HG03025 (cell line): ENCODE measurements at regions not wholly inside any gene's neighbourhood (a gene's known extent, or its start where the extent isn't known, plus 50 kb on each side); places are given as distances from the start of the nearest gene placed in this dataset.
A peak's percentile ranks its signal among the peaks of the same experiment; 100 is the strongest.
"Not testable (repeated sequence)": the region's sequence is repeated elsewhere in the genome, so short reads cannot be mapped to it uniquely, and the experiment has no call there.

Source experiments
- ATAC-seq: cut with Tn5 transposase; IDR thresholded peaks from one replicate; pipeline ENCODE4 v1.9.1; 2021; ENCODE audit warnings: mild to moderate bottlenecking, moderate library complexity; ENCODE audit not compliant: unreplicated experiment, low FRiP score

GRCh38 chr4:12145106-12145505, 716.4 kb upstream of the HS3ST1 start:
- ATAC-seq, result no peak

GRCh38 chr4:12144051-12144450, 715.4 kb upstream of the HS3ST1 start:
- ATAC-seq, result no peak

GRCh38 chr4:12140864-12141263, 712.2 kb upstream of the HS3ST1 start:
- no peak for ATAC-seq

GRCh38 chr4:12139296-12139695, 710.6 kb upstream of the HS3ST1 start:
- no peak for ATAC-seq

- ATAC-seq, result no peak
Observed at GRCh38 chr4:12138488-12138887, 709.8 kb upstream of the HS3ST1 start.

- ATAC-seq, result no peak
Observed at GRCh38 chr4:12137575-12137974, 708.9 kb upstream of the HS3ST1 start.

- ATAC-seq, result no peak
Observed at GRCh38 chr4:12126474-12126873, 697.8 kb upstream of the HS3ST1 start.

GRCh38 chr4:12124138-12124537, 695.4 kb upstream of the HS3ST1 start:
- no peak for ATAC-seq

- no peak for ATAC-seq
Observed at GRCh38 chr4:12123707-12124106, 695.0 kb upstream of the HS3ST1 start.

GRCh38 chr4:12122316-12122715, 693.6 kb upstream of the HS3ST1 start:
- ATAC-seq, result no peak

- ATAC-seq, result no peak
Observed at GRCh38 chr4:12120968-12121367, 692.3 kb upstream of the HS3ST1 start.

- ATAC-seq, result peak; percentile 61
Observed at GRCh38 chr4:12118651-12119213, 690.0 kb upstream of the HS3ST1 start.

- no peak for ATAC-seq
Observed at GRCh38 chr4:12116009-12116552, 687.4 kb upstream of the HS3ST1 start.

GRCh38 chr4:12110627-12111026, 681.9 kb upstream of the HS3ST1 start:
- ATAC-seq, result no peak

- not testable (repeated sequence) for ATAC-seq
Observed at GRCh38 chr4:12109056-12109455, 680.4 kb upstream of the HS3ST1 start.

GRCh38 chr4:12105519-12105918, 676.8 kb upstream of the HS3ST1 start:
- no peak for ATAC-seq

- not testable (repeated sequence) for ATAC-seq
Observed at GRCh38 chr4:12089920-12090319, 661.2 kb upstream of the HS3ST1 start.

GRCh38 chr4:12084690-12085089, 656.0 kb upstream of the HS3ST1 start:
- no peak for ATAC-seq

GRCh38 chr4:12071316-12071715, 642.6 kb upstream of the HS3ST1 start:
- ATAC-seq, result no peak

GRCh38 chr4:12053966-12054365, 625.3 kb upstream of the HS3ST1 start:
- no peak for ATAC-seq

- ATAC-seq, result no peak
Observed at GRCh38 chr4:12053556-12053955, 624.9 kb upstream of the HS3ST1 start.

- no peak for ATAC-seq
Observed at GRCh38 chr4:12050357-12050756, 621.7 kb upstream of the HS3ST1 start.

- ATAC-seq, result no peak
Observed at GRCh38 chr4:12042818-12043217, 614.1 kb upstream of the HS3ST1 start.
